Naive thymus-derived CD4-positive, alpha-beta T cell (primary cell): ENCODE measurements at regions not wholly inside any gene's neighbourhood (a gene's known extent, or its start where the extent isn't known, plus 50 kb on each side); places are given as distances from the start of the nearest gene placed in this dataset.

Source experiments
- ATAC-seq: fragments of 150-1000 bp; cut with Tn5 transposase; 2 replicates; pipeline ENCODE4 v1.10.0; 2021; ENCODE audit warnings: mild to moderate bottlenecking, moderate library complexity
- CTCF ChIA-PET: fragments of 350-600 bp; sonication (Branson Sonifier 250); formaldehyde crosslinking; loops from one replicate; lab custom pipeline; 2021; ENCODE audit warnings: antibody characterized with exemption; lab: Charles Lee
- POLR2A ChIA-PET: fragments of 350-600 bp; sonication (Branson Sonifier 250); formaldehyde crosslinking; loops from one replicate; lab custom pipeline; 2021; ENCODE audit warnings: antibody characterized with exemption, inconsistent platforms; lab: Charles Lee
- DNase-seq, 9 donors: peaks; one replicate each; pipeline versions ENCODE4 v3.0.0 to v3.0.0-alpha.2; 2020 to 2022; ENCODE audit warnings: mixed read lengths in 1 of 9
- H3K27ac ChIP-seq: one replicate; pipeline ENCODE4 v1.7.0; 2013; ENCODE audit warnings: mild to moderate bottlenecking, low read depth, low read length, moderate library complexity
- H3K27me3 ChIP-seq, 2 donors: one replicate each; pipeline ENCODE4 v1.7.0; 2013; ENCODE audit warnings: low read length in 2 of 2, mild to moderate bottlenecking in 2 of 2, moderate library complexity in 2 of 2; ENCODE audit not compliant: control insufficient read depth in 2 of 2, insufficient read depth in 2 of 2
- H3K36me3 ChIP-seq, 3 experiments: 1 replicate in 2 of 3; 2 replicates in 1 of 3; pipeline ENCODE4 v1.7.0; 2013; ENCODE audit warnings: low read length in 3 of 3, mild to moderate bottlenecking in 3 of 3, moderate library complexity in 1 of 3; ENCODE audit not compliant: insufficient read depth in 3 of 3, control insufficient read depth in 2 of 3
- H3K4me1 ChIP-seq, 2 donors: one replicate each; pipeline ENCODE4 v1.7.0; 2013; ENCODE audit warnings: low read length in 2 of 2, mild to moderate bottlenecking in 2 of 2, moderate library complexity in 1 of 2; ENCODE audit not compliant: control insufficient read depth in 2 of 2, insufficient read depth in 2 of 2
- H3K4me3 ChIP-seq: 2 replicates; pipeline ENCODE4 v1.7.0; 2013; ENCODE audit warnings: mild to moderate bottlenecking, low read length
- H3K9me3 ChIP-seq, 3 experiments: 1 replicate in 2 of 3; 2 replicates in 1 of 3; pipeline ENCODE4 v1.7.0; 2013; ENCODE audit warnings: low read length in 3 of 3; ENCODE audit not compliant: control insufficient read depth in 2 of 3
- H3K27ac Mint-ChIP-seq, 9 donors: one replicate each; pipeline ENCODE4 v1.8.0; 2020 to 2022; ENCODE audit warnings: mixed read lengths in 9 of 9, mild to moderate bottlenecking in 8 of 9, moderate library complexity in 5 of 9, inconsistent platforms in 2 of 9
- H3K27me3 Mint-ChIP-seq, 5 donors: one replicate each; pipeline ENCODE4 v1.8.0; 2021 to 2022; ENCODE audit warnings: mixed read lengths in 5 of 5, mild to moderate bottlenecking in 1 of 5
- H3K36me3 Mint-ChIP-seq, 5 donors: one replicate each; pipeline ENCODE4 v1.8.0; 2020 to 2022; ENCODE audit warnings: mixed read lengths in 5 of 5, mild to moderate bottlenecking in 3 of 5, inconsistent platforms in 1 of 5
- H3K4me1 Mint-ChIP-seq, 7 donors: one replicate each; pipeline ENCODE4 v1.8.0; 2020 to 2022; ENCODE audit warnings: mixed read lengths in 7 of 7, mild to moderate bottlenecking in 3 of 7, inconsistent platforms in 1 of 7
- H3K4me3 Mint-ChIP-seq, 10 donors: one replicate each; pipeline ENCODE4 v1.8.0; 2020 to 2022; ENCODE audit warnings: mild to moderate bottlenecking in 10 of 10, mixed read lengths in 10 of 10, moderate library complexity in 6 of 10, inconsistent platforms in 2 of 10
- H3K9me3 Mint-ChIP-seq, 11 donors: one replicate each; pipeline ENCODE4 v1.8.0; 2020 to 2022; ENCODE audit warnings: mixed read lengths in 11 of 11, mild to moderate bottlenecking in 4 of 11, inconsistent platforms in 1 of 11, moderate library complexity in 1 of 11
- intact Hi-C, 2 donors: fragments of 100-400 bp; cut with micrococcal nuclease; formaldehyde crosslinking; loops; one replicate each; pipeline ENCODE4 v1.15.1; 2023

DNA sequence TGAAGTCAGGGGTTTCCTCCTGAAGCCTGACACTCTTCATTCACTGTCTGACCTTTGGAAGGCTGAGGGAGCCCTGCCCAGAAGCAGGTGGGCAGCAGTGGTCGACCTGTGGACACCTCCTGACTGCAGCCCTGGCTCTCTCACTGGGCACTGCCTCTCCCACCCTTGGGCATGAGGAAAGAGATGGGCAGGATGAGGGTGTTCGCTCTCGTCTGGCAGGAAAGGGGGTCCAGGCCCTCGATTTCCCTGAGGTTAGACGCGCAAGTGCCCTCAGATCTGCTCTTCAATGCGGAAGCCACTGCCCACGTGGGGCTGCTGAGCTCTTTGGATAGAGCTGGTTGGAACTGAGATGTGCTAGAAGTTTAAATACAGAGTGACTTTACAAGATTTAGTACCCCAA, 171.9 kb downstream of the AHSP start:
- DNase-seq (no peak), ATAC-seq (no peak)
- Mint-ChIP-seq H3K27me3 (peaks cover 0 to 24% (median 0%) of the 10 kb centered on the region in 5 donors), H3K9me3 (no peaks in the 10 kb centered on the region), H3K36me3 (peaks cover 0 to 21% (median 4%) of the 10 kb centered on the region in 5 donors), H3K4me1 (peaks cover 20 to 39% (median 37%) of the 10 kb centered on the region in 7 donors), H3K4me3 (peak overlapping the region; percentile 16 to 95 (median 90)), H3K27ac (peak overlapping the region in 6 of 9 donors; percentile 33 to 97 (median 88))
- intact Hi-C loops, result no loop called here
- Histone ChIP-seq H3K27me3 (no peaks in the 10 kb centered on the region), H3K4me3 (no peak overlapping the region), H3K36me3 (peaks cover 0 to 28% (median 18%) of the 10 kb centered on the region in 3 experiments), H3K4me1 (peaks cover 26 to 37% of the 10 kb centered on the region in 2 donors), H3K9me3 (no peaks in the 10 kb centered on the region), H3K27ac (no peak overlapping the region)
- CTCF ChIA-PET, result no interaction called here
- POLR2A ChIA-PET, result interaction anchor here (0.9 to 8.2 kb wide), 2 partner anchors 14 to 174 kb away, joined by 6 to 74 read pairs; partner anchors contain the start of gene ZNF267

GRCh38 chr16:31700200-31700529, 172.5 kb downstream of the AHSP start:
- H3K9me3 Mint-ChIP-seq, result no peaks in the 10 kb centered on the region
- POLR2A ChIA-PET, result interaction anchor here (8.2 kb wide), 1 partner anchor 13 kb away, joined by 74 read pairs; a partner anchor contains a TSS

DNA sequence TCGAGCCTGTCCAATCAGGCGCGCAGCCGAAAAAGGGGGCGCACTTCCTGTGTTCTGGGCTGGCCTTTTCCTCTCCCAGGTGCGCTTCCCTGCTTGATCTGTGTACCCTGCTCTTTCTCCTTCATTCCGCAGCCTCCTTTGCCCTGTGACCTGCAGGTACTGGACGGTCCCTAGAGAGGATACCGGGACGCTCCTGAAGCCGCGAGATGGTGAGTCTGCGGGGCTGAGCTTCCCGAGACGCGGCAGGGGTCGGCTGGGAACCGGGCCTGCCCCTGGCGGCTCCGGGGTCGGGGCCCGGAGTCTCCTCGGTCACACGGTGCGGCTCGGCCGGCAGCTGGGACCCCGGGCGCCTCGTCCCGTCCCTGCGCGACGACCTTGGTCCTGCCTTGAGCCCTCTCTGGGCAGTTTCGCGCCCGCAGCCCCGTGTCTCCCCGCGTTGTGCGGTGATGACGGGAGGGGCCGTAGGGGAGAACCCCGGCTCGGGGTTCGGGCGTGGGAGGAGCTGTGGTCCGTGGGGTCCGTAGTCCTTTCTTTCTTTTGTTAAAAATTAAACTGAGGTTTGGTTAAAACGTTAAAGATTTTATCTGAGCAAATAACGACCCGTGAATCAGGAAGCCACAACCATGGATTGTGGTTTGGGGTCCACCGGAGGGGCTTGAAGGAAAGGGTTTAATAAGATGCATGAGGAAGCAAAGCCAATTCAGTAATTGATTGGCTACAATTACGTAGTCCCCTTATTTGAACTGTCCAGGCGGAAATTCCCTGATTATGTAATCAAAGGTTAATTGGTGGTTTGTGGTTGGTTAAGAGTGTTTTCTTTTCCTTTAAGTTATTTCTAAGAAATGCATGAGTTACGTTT, 172.8 kb upstream of the ZNF267 start:
- Mint-ChIP-seq H3K9me3 (no peaks in the 10 kb centered on the region), H3K4me3 (peak overlapping the region; percentile 87 to 95 (median 91)), H3K36me3 (peaks cover 0 to 21% (median 4%) of the 10 kb centered on the region in 5 donors), H3K27me3 (peaks cover 0 to 24% (median 0%) of the 10 kb centered on the region in 5 donors), H3K4me1 (peaks cover 20 to 39% (median 37%) of the 10 kb centered on the region in 7 donors), H3K27ac (peak overlapping the region; percentile 86 to 97 (median 93))
- ChIA-PET CTCF (interaction anchor here (1.0 kb wide), 1 partner anchor 12 kb away, joined by 3 read pairs; a partner anchor contains a TSS), POLR2A (interaction anchor here (0.7 to 8.2 kb wide), 3 partner anchors 13 to 667 kb away, joined by 3 to 74 read pairs (median 4); a partner anchor contains a TSS)
- H3K4me1 ChIP-seq, result peaks cover 19 to 28% of the 10 kb centered on the region in 2 donors
- H3K27me3 ChIP-seq, result no peaks in the 10 kb centered on the region
- H3K9me3 ChIP-seq, result no peaks in the 10 kb centered on the region
- DNase-seq, result peak; percentile 67 to 86 (median 81)
- peak overlapping the region; percentile 90 for H3K27ac ChIP-seq
- peaks cover 0 to 40% (median 27%) of the 10 kb centered on the region in 3 experiments for H3K36me3 ChIP-seq
- H3K4me3 ChIP-seq, result peak overlapping the region; percentile 95
- ATAC-seq, result peak; percentile 84
- intact Hi-C loops, result loop anchor here (1.0 to 2.0 kb wide), 8 partner anchors 13 to 242 kb away; partner anchors contain the start of genes ARMC5 (in 2 of the 2), RUSF1 (in 1 of the 2) and ZNF267 (in 1 of the 2)

More at GRCh38 chr16:31700200-31700529, 172.5 kb downstream of the AHSP start:
- Histone ChIP-seq H3K9me3 (no peaks in the 10 kb centered on the region), H3K27ac (peak overlapping the region; percentile 90), H3K4me1 (peaks cover 24 to 31% of the 10 kb centered on the region in 2 donors), H3K36me3 (peaks cover 0 to 34% (median 24%) of the 10 kb centered on the region in 3 experiments), H3K27me3 (no peaks in the 10 kb centered on the region), H3K4me3 (peak overlapping the region; percentile 95)
- ATAC-seq, result no peak
- peak overlapping the region; percentile 72 to 97 (median 91) for H3K27ac Mint-ChIP-seq
- peaks cover 0 to 24% (median 0%) of the 10 kb centered on the region in 5 donors for H3K27me3 Mint-ChIP-seq
- peak overlapping the region; percentile 87 to 95 (median 91) for H3K4me3 Mint-ChIP-seq
- H3K36me3 Mint-ChIP-seq, result peaks cover 0 to 21% (median 4%) of the 10 kb centered on the region in 5 donors
- intact Hi-C loops, result loop anchor here (1.0 to 2.0 kb wide), 8 partner anchors 13 to 241 kb away; partner anchors contain the start of genes ARMC5 (in 2 of the 2), RUSF1 (in 1 of the 2) and ZNF267 (in 1 of the 2)
- peaks cover 20 to 39% (median 37%) of the 10 kb centered on the region in 7 donors for H3K4me1 Mint-ChIP-seq
- CTCF ChIA-PET, result interaction anchor here (1.0 kb wide), 1 partner anchor 13 kb away, joined by 3 read pairs; a partner anchor contains a TSS
- DNase-seq, result no peak

DNA sequence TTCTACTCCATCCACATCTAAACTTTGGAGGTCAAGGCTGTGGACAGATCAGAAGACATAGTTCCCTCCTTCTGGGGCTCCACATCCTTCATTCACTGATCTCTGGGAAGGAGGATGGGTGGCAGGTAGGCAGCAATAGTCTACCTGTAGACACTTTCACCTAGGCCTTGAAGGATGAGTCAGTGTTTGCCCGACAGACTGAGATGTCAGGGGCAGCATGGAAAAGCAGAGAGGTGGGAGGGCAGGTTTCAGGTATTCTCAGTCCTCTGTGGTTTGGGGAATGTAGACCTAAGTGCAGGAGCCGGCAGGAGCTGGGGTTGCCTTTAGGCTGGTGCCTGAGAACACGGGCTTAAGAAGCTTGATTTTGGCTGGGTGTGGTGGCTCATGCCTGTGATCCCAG, 171.9 kb upstream of the ZNF267 start:
- ATAC-seq (no peak), DNase-seq (no peak)
- intact Hi-C loops, result loop anchor here in 1 of 2 donors (2.0 kb wide), 4 partner anchors 167 to 243 kb away; partner anchors contain the start of genes ARMC5 and RUSF1
- Histone ChIP-seq H3K27me3 (no peaks in the 10 kb centered on the region), H3K36me3 (peaks cover 5 to 50% (median 28%) of the 10 kb centered on the region in 3 experiments), H3K27ac (peak overlapping the region; percentile 90), H3K4me3 (peak overlapping the region; percentile 95), H3K4me1 (peaks cover 12 to 20% of the 10 kb centered on the region in 2 donors), H3K9me3 (no peaks in the 10 kb centered on the region)
- ChIA-PET CTCF (interaction anchor here (1.6 kb wide), 1 partner anchor 9 kb away, joined by 7 read pairs; no protein-coding TSS in a partner anchor), POLR2A (interaction anchor here (0.6 to 8.2 kb wide), 5 partner anchors 8 to 525 kb away, joined by 4 to 74 read pairs (median 4); partner anchors contain the start of gene RUSF1)
- Mint-ChIP-seq H3K27me3 (peaks cover 0 to 24% (median 0%) of the 10 kb centered on the region in 5 donors), H3K9me3 (no peaks in the 10 kb centered on the region), H3K4me1 (peaks cover 20 to 36% (median 33%) of the 10 kb centered on the region in 7 donors), H3K36me3 (peaks cover 0 to 25% (median 4%) of the 10 kb centered on the region in 5 donors), H3K4me3 (peak overlapping the region; percentile 87 to 95 (median 91)), H3K27ac (peak overlapping the region; percentile 86 to 97 (median 93))

DNA sequence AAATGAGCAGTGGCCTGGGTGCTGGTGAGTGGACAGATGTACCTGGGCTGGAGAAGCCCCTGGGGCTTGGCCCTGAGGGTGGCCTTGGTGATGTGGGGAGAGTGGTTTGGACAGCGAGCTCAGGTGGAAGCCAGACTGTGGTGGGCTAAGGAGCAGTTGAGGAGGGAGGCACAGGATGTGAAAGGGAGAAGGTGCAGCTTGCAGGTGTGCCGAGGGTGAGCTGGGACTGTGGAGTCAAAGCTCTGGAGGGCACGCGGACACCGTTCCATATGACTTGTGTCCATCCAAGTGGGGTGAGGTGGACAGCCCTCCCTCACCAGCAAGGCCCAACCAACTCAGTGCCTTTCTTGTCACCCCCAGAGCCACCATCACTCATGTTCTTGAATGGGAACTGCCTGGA, 170.8 kb upstream of the ZNF267 start:
- Histone ChIP-seq H3K27me3 (no peaks in the 10 kb centered on the region), H3K9me3 (no peaks in the 10 kb centered on the region), H3K4me1 (peaks cover 12 to 22% of the 10 kb centered on the region in 2 donors), H3K27ac (no peak overlapping the region), H3K36me3 (peaks cover 5 to 60% (median 35%) of the 10 kb centered on the region in 3 experiments), H3K4me3 (no peak overlapping the region)
- Mint-ChIP-seq H3K27me3 (peaks cover 0 to 17% (median 0%) of the 10 kb centered on the region in 5 donors), H3K4me3 (peak overlapping the region in 6 of 10 donors; percentile 19 to 94 (median 29)), H3K36me3 (peaks cover 3 to 34% (median 5%) of the 10 kb centered on the region in 5 donors), H3K9me3 (no peaks in the 10 kb centered on the region), H3K27ac (peak overlapping the region; percentile 39 to 93 (median 82)), H3K4me1 (peaks cover 24 to 38% (median 32%) of the 10 kb centered on the region in 7 donors)
- ATAC-seq (no peak), DNase-seq (no peak)
- ChIA-PET CTCF (interaction anchor here (1.6 kb wide), 1 partner anchor 8 kb away, joined by 7 read pairs; no protein-coding TSS in a partner anchor), POLR2A (interaction anchor here (1.2 to 8.2 kb wide), 2 partner anchors 11 to 194 kb away, joined by 4 to 74 read pairs; partner anchors contain the start of gene RUSF1)
- intact Hi-C loops, result no loop called here
